ENCODE measurements at regions not wholly inside any gene's neighbourhood (a gene's known extent, or its start where the extent isn't known, plus 50 kb on each side); places are given as distances from the start of the nearest gene placed in this dataset.

DNA sequence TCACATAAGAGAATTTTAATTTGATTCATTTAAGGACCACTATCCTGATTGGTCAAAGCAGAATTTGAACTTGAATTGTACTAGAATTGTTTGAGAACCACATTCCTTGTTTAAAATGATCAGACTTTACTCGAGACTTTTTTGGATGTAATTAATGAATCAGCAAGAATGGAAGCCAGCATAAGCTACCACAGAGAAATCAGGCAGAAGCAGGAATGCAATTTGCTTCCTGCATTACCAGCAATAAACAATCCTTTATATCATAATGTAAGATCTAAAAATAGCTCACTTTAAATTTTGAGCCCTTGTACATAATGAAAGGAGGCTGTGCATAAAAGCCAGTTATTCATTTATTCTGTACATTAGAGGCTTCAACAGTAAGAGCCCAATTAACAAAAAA is 119.8 kb upstream of the BACE2 start:
- H3K4me1 Mint-ChIP-seq = peaks cover 15% of the 10 kb centered on the region
- TF ChIP-seq, protein P1, sequence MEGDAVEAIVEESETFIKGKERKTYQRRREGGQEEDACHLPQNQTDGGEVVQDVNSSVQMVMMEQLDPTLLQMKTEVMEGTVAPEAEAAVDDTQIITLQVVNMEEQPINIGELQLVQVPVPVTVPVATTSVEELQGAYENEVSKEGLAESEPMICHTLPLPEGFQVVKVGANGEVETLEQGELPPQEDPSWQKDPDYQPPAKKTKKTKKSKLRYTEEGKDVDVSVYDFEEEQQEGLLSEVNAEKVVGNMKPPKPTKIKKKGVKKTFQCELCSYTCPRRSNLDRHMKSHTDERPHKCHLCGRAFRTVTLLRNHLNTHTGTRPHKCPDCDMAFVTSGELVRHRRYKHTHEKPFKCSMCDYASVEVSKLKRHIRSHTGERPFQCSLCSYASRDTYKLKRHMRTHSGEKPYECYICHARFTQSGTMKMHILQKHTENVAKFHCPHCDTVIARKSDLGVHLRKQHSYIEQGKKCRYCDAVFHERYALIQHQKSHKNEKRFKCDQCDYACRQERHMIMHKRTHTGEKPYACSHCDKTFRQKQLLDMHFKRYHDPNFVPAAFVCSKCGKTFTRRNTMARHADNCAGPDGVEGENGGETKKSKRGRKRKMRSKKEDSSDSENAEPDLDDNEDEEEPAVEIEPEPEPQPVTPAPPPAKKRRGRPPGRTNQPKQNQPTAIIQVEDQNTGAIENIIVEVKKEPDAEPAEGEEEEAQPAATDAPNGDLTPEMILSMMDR (IDR thresholded peaks at IDR 0.05) = no peak
- no peaks in the 10 kb centered on the region for H3K9me3 Mint-ChIP-seq
- H3K36me3 Mint-ChIP-seq (ENCODE audit: low read depth) = no peaks in the 10 kb centered on the region
- peaks cover 8% of the 10 kb centered on the region for H3K27me3 Mint-ChIP-seq (ENCODE audit: low read depth, poor library complexity)
- no peak for DNase-seq
- H3K27ac Mint-ChIP-seq = no peak overlapping the region
- H3K4me3 Mint-ChIP-seq = no peak overlapping the region

GRCh38 chr21:41048623-41049022 is 119.3 kb upstream of the BACE2 start:
- Mint-ChIP-seq H3K27me3 (ENCODE audit: low read depth, poor library complexity) (peaks cover 8% of the 10 kb centered on the region), H3K4me1 (peaks cover 15% of the 10 kb centered on the region), H3K27ac (no peak overlapping the region), H3K9me3 (no peaks in the 10 kb centered on the region), H3K4me3 (no peak overlapping the region), H3K36me3 (ENCODE audit: low read depth) (no peaks in the 10 kb centered on the region)
- DNase-seq = no peak
- TF ChIP-seq, protein P1 (IDR thresholded peaks at IDR 0.05) = no peak

- no peaks in the 10 kb centered on the region for H3K4me1 Mint-ChIP-seq
- DNase-seq = no peak
- no peak overlapping the region for H3K27ac Mint-ChIP-seq
- H3K4me3 Mint-ChIP-seq = no peak overlapping the region
- no peaks in the 10 kb centered on the region for H3K9me3 Mint-ChIP-seq
- no peaks in the 10 kb centered on the region for H3K36me3 Mint-ChIP-seq (ENCODE audit: low read depth)
- peaks cover 6% of the 10 kb centered on the region for H3K27me3 Mint-ChIP-seq (ENCODE audit: low read depth, poor library complexity)
- TF ChIP-seq, protein P1 (IDR thresholded peaks at IDR 0.05) = no peak
Observed at GRCh38 chr21:41052820-41053555, 115.0 kb upstream of the BACE2 start.

DNA sequence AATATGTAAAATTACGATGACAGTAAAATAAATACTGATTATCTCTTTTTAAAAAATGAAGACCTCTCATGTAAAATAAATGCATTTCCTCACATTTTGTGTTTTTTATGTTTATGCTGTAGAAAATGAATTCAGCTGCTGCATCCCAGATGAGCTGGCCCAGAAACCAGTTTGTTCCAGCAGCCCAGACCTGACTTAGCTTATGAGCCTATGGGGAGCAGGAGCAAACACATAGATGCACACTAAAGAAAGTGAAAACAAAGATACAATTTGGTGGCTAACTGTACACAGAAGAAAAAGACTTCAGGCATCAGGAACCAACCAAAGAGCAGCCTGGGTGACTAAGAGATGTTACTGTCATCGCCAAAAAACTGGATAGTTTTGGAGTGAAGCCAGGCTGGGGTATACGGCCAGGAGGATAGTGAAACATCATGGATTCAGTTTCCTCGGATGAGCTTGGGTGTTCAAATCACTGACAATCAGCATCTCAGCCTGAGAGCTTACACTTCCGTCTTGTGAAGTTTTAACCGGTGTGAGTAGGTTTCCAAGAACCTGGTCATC is 113.9 kb upstream of the BACE2 start:
- peaks cover 4% of the 10 kb centered on the region for H3K9me3 Mint-ChIP-seq
- no peaks in the 10 kb centered on the region for H3K36me3 Mint-ChIP-seq (ENCODE audit: low read depth)
- no peak overlapping the region for H3K27ac Mint-ChIP-seq
- H3K4me1 Mint-ChIP-seq = no peaks in the 10 kb centered on the region
- H3K27me3 Mint-ChIP-seq (ENCODE audit: low read depth, poor library complexity) = peaks cover 6% of the 10 kb centered on the region
- TF ChIP-seq, protein P1 (IDR thresholded peaks at IDR 0.05) = no peak
- no peak for DNase-seq
- no peak overlapping the region for H3K4me3 Mint-ChIP-seq

- TF ChIP-seq, protein P1 (IDR thresholded peaks at IDR 0.05) = no peak
- H3K27ac Mint-ChIP-seq = no peak overlapping the region
- H3K27me3 Mint-ChIP-seq (ENCODE audit: low read depth, poor library complexity) = peaks cover 11% of the 10 kb centered on the region
- DNase-seq = no peak
- H3K36me3 Mint-ChIP-seq (ENCODE audit: low read depth) = peaks cover 2% of the 10 kb centered on the region
- no peak overlapping the region for H3K4me3 Mint-ChIP-seq
- peaks cover 4% of the 10 kb centered on the region for H3K4me1 Mint-ChIP-seq
- H3K9me3 Mint-ChIP-seq = peaks cover 15% of the 10 kb centered on the region
Observed at GRCh38 chr21:41055266-41055665, 112.7 kb upstream of the BACE2 start.

- peaks cover 9% of the 10 kb centered on the region for H3K27me3 Mint-ChIP-seq (ENCODE audit: low read depth, poor library complexity)
- no peak overlapping the region for H3K4me3 Mint-ChIP-seq
- peaks cover 26% of the 10 kb centered on the region for H3K9me3 Mint-ChIP-seq
- peaks cover 8% of the 10 kb centered on the region for H3K36me3 Mint-ChIP-seq (ENCODE audit: low read depth)
- H3K4me1 Mint-ChIP-seq = peaks cover 4% of the 10 kb centered on the region
- no peak for DNase-seq
- no peak overlapping the region for H3K27ac Mint-ChIP-seq
- TF ChIP-seq, protein P1 (IDR thresholded peaks at IDR 0.05) = no peak
Observed at GRCh38 chr21:41059871-41060270, 108.1 kb upstream of the BACE2 start.

All from nephron progenitor cell (in vitro differentiated cells).